PFSK-1 (cell line): ENCODE measurements at regions not wholly inside any gene's neighbourhood (a gene's known extent, or its start where the extent isn't known, plus 50 kb on each side); places are given as distances from the start of the nearest gene placed in this dataset.

Source experiments
- FOXP2 ChIP-seq: optimal IDR thresholded peaks from 2 replicates; pipeline ENCODE3; 2011; ENCODE audit warnings: borderline replicate concordance, control low read depth, inconsistent platforms; ENCODE audit not compliant: insufficient read depth; ENCODE audit errors: extremely low read length, extremely low read depth
- POLR2AphosphoS5 ChIP-seq: IDR thresholded peaks from 2 replicates; pipeline ENCODE4 v1.6.1; 2012; ENCODE audit warnings: low read depth, mild to moderate bottlenecking, control low read depth, low read length, moderate library complexity
- REST ChIP-seq, 2 experiments: IDR thresholded peaks; 2 replicates each; pipeline versions ENCODE4 v1.6.1 to v1.8.0; 2011 to 2012; ENCODE audit warnings: low read depth in 2 of 2, low read length in 2 of 2, control low read depth in 1 of 2, inconsistent platforms in 1 of 2, mild to moderate bottlenecking in 1 of 2, moderate library complexity in 1 of 2; ENCODE audit not compliant: insufficient read depth in 1 of 2
- SIN3A ChIP-seq: IDR thresholded peaks from 2 replicates; pipeline ENCODE4 v1.6.1; 2012; ENCODE audit warnings: mild to moderate bottlenecking, low read length, moderate library complexity, borderline replicate concordance; ENCODE audit not compliant: insufficient read depth
- TAF1 ChIP-seq: IDR thresholded peaks from 2 replicates; pipeline ENCODE4 v1.6.1; 2012; ENCODE audit warnings: low read length, control low read depth, borderline replicate concordance; ENCODE audit not compliant: insufficient read depth

- TF ChIP-seq REST (IDR thresholded peaks at IDR 0.05; ENCODE audit: insufficient read depth in 1 of 2, low read depth in 2 of 2, low read length in 2 of 2) = no peak
- TF ChIP-seq SIN3A = no peak
- no peak for TF ChIP-seq TAF1
- TF ChIP-seq FOXP2 = no peak
- no peak for TF ChIP-seq POLR2AphosphoS5
Observed at GRCh38 chr12:98397323-98398105, 117.9 kb upstream of the TMPO start.

- TF ChIP-seq FOXP2 (no peak), REST (IDR thresholded peaks at IDR 0.05; ENCODE audit: insufficient read depth in 1 of 2, low read depth in 2 of 2, low read length in 2 of 2) (no peak), SIN3A (no peak), TAF1 (no peak), POLR2AphosphoS5 (no peak)
Observed at GRCh38 chr12:98399532-98399931, 115.9 kb upstream of the TMPO start.

- TF ChIP-seq SIN3A (no peak), POLR2AphosphoS5 (no peak), REST (IDR thresholded peaks at IDR 0.05; ENCODE audit: insufficient read depth in 1 of 2, low read depth in 2 of 2, low read length in 2 of 2) (no peak), FOXP2 (no peak), TAF1 (no peak)
Observed at GRCh38 chr12:98401427-98401826, 114.0 kb upstream of the TMPO start.

- TF ChIP-seq POLR2AphosphoS5 (no peak), REST (IDR thresholded peaks at IDR 0.05; ENCODE audit: insufficient read depth in 1 of 2, low read depth in 2 of 2, low read length in 2 of 2) (no peak), SIN3A (no peak), TAF1 (no peak)
Observed at GRCh38 chr12:98402091-98402490, 113.3 kb upstream of the TMPO start.
